Hematopoietic multipotent progenitor cell treated with erythropoietin and hydrocortisone succinate and interleukin-3 and kit ligand, for 17 days (in vitro differentiated cells): ENCODE measurements at regions not wholly inside any gene's neighbourhood (a gene's known extent, or its start where the extent isn't known, plus 50 kb on each side); places are given as distances from the start of the nearest gene placed in this dataset.
"Not testable (repeated sequence)": the region's sequence is repeated elsewhere in the genome, so short reads cannot be mapped to it uniquely, and the experiment has no call there.

ENCODE experiments used
- DNase-seq: peaks from one replicate; pipeline ENCODE4 v3.0.0-alpha.2; 2015; ENCODE audit warnings: low spot score

- no peak for DNase-seq
Measured at GRCh38 chr6:163717106-163717764, 302.7 kb downstream of the QKI start.

DNA sequence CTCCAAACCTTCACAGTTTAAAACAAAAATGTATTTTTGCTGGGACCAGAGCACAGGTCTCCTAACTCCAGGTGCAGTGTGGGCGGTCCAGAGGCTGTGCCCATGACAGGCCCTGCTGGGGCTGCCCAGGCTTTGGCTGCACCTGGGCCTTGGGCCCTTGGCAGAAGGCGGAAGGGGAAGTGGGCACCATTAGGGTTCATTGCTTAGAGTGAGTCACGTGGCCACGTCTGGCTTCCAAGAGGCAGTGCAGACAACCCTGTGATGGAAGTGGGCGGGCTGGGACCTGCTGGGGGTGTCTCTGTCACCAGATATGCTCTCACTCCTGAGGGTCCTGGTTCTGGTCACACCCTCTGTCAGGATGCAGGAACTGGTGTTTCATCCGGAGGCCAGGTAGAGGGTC is 302.2 kb downstream of the QKI start:
- no peak for DNase-seq

- DNase-seq, result no peak
Measured at GRCh38 chr6:163715846-163716245, 301.3 kb downstream of the QKI start.

- no peak for DNase-seq
Measured at GRCh38 chr6:163714179-163714578, 299.7 kb downstream of the QKI start.

DNA sequence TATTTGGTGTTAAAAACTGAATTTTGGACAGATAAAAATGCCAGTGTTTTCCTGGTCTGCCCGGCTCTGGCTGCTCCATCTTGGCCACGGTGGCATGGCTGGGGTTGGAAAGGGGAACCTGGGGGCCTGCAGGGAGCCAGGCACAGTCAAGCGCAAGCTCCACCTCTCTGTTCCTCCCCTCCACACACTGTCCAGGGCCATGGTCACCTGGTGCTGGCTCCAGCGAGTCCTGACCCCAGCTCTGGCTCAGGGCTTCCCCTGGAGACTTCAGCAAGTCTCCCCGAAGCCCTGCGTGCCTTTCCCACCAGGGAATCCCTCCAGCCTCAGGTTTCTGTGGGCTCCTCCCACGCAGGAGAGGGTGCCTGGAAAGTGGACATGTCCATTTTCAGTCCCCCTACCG is 298.5 kb downstream of the QKI start:
- DNase-seq, result no peak

DNA sequence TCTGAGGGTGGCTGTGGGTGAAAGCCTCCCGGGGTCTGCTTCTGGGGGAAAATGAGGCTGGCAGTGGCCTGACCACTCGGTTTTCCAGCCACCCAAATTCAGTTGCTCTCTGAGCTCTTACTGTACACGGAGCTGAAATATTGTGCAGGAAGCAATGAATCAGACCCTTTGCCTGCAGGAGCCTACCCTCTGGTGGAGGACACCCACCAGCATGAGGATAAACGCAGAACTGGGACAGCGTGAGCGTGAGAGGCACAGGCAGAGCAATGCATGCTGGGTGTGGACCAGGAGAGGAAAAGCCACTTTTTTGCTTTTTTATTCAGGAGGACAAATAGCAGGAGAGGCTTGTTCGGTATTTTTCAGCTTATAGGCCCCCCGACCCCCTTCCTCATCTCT is 298.0 kb downstream of the QKI start:
- DNase-seq, result no peak

- no peak for DNase-seq
Measured at GRCh38 chr6:163711615-163712565, 297.4 kb downstream of the QKI start.

GRCh38 chr6:163710532-163711470 is 296.3 kb downstream of the QKI start:
- no peak for DNase-seq

- DNase-seq, result no peak
Measured at GRCh38 chr6:163709693-163710092, 295.2 kb downstream of the QKI start.

DNA sequence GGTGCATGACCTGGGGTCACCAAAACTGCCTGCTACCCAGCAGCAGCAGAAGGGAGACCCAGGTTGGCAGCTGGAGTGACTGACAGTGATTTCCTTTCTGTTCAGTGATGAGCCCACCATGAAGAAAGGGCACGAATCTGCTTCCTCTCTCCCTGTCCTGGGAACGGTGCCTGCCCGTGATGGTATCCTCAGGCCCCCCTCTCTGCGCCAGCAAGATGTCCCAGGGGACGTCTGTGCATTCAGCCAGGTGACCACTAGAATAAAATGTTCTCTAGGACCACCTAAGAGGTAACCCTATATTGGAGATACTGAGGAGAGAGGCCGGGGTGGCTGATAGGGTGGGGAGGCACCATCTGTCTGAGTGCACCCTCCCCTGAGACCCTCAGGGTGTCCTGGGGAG is 294.7 kb downstream of the QKI start:
- DNase-seq, result no peak

DNA sequence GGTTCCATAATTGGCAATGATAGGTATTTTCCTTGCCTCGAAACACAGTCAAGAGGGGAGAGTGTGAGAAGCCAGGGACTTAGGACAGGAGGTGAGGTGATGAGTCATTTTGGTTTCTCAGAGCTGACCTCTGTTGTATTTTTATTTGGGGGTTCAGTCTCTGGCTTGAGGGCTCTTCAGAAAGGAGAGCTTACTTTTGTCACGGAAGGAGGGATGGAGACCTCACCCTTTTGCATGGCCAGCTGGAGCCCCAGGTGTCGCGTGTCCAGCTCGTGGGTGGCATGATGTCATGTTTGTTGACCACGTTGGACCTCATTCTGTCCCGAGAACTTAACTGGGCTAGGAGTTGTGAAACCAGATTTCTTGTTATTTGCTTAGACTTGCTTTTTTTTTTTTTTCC is 293.9 kb downstream of the QKI start:
- no peak for DNase-seq

DNA sequence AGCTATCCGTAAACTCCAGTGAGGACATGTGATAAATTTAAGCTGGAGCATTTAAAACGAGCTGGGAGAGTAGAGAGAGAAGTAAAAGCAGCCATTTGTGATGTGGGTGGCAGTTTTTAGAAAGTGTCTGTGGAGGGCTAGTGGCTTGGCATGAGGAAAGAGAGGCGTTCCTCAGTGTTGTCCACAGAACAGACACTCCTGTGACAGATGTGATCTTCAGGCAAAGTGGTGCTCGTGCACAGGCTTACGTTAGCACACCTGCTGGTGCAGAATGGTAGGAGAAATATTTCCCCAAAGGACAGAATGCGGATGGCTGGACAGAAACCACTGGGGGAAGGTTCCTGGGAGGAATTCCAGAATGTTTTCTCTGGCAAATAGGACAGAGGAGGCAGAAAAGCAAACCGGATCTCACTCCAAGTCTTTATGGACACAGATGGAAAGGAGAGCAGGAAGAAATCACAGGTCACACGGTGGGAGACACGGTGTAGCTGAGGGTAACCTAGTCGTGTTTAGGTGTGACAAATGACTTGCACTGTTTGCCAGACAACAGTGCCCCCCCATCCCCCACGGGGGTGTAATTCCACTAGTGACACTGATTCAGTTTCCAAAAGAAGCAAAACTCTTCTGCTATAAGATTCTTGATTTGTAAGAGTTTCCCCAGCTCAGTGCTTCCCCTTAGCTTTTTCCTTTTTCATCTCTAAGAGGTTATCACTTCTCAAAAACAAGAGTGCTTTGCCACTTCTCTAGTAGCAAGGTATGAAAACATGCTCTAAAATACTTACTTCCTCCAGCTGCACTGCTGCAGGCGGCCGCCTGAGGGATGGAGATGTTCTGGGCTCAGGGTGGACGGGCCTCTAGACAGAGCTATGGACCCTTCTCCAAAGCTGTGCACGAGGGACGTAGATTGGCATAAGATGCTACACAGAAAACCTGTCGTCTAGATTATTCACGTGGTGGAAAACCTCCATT is 293.2 kb downstream of the QKI start:
- no peak for DNase-seq

GRCh38 chr6:163706500-163707087 is 292.1 kb downstream of the QKI start:
- DNase-seq, result no peak

GRCh38 chr6:163705923-163706322 is 291.4 kb downstream of the QKI start:
- DNase-seq, result no peak

GRCh38 chr6:163702736-163703135 is 288.2 kb downstream of the QKI start:
- DNase-seq, result no peak

DNA sequence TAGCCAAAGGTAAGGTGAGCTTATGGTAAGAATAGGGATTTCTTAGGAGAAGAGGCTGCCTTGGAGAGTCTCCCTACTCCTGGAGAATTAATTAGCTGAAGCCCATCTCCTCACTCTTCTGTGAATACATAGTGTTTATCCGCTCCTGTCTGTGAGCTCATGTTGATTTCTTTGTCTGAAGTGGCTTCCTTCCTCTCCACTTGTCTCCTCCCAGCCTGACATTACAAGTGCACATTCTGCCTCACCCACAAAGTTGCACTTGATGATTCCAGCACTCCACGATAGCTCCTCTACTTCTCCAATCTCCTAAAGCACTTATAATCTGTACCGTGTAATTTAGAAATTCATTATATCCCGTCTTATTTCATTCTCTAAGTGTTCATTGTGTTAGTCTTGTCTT is 287.2 kb downstream of the QKI start:
- DNase-seq, result no peak

DNA sequence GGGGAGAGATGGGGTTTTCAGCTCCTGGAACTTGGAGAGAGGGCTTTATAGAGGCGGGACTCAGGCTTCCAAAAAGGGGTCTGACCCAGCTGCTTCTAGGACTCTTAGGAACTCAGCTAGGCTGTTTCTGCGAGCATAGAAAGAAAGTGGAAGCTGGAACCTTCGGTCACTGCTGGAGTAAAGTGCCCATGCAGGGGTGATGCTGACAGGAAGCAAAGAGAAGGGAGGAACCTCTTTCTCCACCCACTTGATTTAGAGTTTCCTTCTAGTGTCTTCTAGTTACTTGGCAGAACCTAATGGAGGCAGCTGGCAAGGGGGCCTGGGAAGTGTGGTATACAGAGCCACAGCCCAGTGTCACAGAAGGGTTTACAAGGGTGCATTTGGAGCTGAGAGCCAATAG is 283.6 kb downstream of the QKI start:
- DNase-seq, result no peak

DNA sequence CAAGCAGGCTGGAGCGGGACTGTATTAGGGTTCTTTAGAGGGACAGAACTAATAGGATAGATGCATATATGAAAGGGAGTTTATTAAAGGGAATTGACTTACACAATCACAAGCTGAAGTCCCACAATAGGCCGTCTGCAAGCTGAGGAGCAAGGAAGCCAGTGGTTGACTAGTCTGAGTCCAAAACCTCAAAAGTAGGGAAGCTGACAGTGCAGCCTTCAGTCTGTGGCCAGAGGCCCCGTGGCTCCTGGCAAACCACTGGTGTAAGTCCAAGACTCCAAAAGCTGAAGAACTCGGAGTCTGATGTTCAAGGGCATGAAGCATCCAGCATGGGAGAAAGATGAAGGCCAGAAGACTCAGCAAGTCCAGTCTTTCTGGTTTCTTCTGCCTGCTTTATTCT is 281.8 kb downstream of the QKI start:
- DNase-seq, result not testable (repeated sequence)

GRCh38 chr6:163695414-163695864 is 280.9 kb downstream of the QKI start:
- no peak for DNase-seq

- no peak for DNase-seq
Measured at GRCh38 chr6:163694988-163695398, 280.5 kb downstream of the QKI start.

DNA sequence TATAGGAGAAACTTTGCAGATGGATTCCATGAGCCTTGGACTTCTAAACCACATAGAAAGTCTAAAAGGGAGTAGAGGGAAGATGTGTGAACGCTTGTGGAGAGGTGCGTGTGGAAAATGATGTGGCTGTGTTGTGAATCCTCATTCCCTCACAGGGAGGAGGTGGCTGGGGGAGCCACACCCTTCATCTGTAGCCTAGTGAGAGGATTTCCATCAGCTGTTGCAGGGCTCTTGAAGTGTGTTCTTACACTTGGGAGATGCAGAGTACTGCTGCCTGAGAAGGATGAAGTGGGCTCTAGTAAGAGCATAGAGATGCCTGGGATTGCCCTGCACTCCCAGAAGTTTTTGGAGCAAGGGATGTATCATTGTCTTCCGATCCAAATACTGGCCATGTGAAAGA is 279.6 kb downstream of the QKI start:
- DNase-seq, result no peak
